ENCODE measurements at regions not wholly inside any gene's neighbourhood (a gene's known extent, or its start where the extent isn't known, plus 50 kb on each side); places are given as distances from the start of the nearest gene placed in this dataset.

DNA sequence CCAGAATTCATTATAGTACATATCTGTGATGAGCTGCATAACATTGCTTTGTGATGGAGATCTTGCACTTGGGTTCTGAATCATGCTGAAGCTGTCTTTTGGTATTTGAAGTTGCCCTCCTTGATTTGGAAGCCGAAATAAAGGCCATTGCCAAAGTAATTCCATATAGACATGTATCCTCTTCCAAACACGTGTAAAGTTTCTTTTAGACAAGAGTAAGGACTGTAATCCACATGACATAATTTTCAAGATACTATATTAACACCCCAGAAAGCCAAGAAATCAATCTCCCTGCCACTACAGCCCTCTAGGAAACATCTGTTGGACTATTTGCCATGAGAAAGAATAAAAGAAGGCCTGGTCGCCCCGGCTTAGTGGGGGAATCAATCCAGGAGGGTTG, 754.2 kb downstream of the FGF9 start:
- peaks cover 0 to 35% (median 11%) of the 10 kb centered on the region in 9 donors for H3K4me1 ChIP-seq
- WGBS, 2 donors: 71 to 73% methylated on average over 4 of the region's 4 CpGs
- DNase-seq: no peak
- TF ChIP-seq, protein P1, sequence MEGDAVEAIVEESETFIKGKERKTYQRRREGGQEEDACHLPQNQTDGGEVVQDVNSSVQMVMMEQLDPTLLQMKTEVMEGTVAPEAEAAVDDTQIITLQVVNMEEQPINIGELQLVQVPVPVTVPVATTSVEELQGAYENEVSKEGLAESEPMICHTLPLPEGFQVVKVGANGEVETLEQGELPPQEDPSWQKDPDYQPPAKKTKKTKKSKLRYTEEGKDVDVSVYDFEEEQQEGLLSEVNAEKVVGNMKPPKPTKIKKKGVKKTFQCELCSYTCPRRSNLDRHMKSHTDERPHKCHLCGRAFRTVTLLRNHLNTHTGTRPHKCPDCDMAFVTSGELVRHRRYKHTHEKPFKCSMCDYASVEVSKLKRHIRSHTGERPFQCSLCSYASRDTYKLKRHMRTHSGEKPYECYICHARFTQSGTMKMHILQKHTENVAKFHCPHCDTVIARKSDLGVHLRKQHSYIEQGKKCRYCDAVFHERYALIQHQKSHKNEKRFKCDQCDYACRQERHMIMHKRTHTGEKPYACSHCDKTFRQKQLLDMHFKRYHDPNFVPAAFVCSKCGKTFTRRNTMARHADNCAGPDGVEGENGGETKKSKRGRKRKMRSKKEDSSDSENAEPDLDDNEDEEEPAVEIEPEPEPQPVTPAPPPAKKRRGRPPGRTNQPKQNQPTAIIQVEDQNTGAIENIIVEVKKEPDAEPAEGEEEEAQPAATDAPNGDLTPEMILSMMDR (IDR thresholded peaks at IDR 0.05): no peak
- H3K27ac ChIP-seq: peak overlapping the region in 4 of 10 donors; percentile 75 to 87 (median 86)
- intact Hi-C loops (cut with DNase I): no loop called here
- no peaks in the 10 kb centered on the region for H3K36me3 ChIP-seq
- no peak for ATAC-seq
- no peaks in the 10 kb centered on the region for H3K27me3 ChIP-seq
- no peak overlapping the region for H3K4me3 ChIP-seq
- H3K9me3 ChIP-seq: peaks cover 0 to 7% (median 0%) of the 10 kb centered on the region in 11 donors

DNA sequence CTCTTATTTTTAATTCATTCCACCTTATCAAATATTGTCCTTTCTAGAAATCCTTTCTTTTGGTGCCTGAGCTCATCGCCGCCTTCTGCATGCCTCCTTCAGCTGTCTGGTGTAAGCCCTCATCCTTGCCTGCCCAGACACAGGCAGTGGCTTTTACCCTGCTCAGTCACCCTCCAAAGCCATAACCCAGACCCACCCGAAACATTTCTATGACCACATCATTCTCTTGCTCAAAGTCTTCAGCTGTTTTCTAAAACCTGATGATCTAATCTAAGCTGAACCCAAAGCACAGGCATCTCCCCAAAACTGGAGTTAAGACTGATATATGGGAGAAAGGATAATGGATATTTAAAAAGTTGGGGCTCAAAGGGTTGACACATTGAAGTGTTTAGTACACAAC, 753.7 kb upstream of the SGCG start:
- H3K4me1 ChIP-seq: peaks cover 0 to 35% (median 11%) of the 10 kb centered on the region in 9 donors
- intact Hi-C loops (cut with DNase I): no loop called here
- TF ChIP-seq, protein P1 (IDR thresholded peaks at IDR 0.05): no peak
- H3K27ac ChIP-seq: peak overlapping the region; percentile 55 to 87 (median 80)
- H3K4me3 ChIP-seq: no peak overlapping the region
- 85 to 93% methylated on average over 3 of the region's 3 CpGs for WGBS, 2 donors
- DNase-seq (no peak), ATAC-seq (no peak)
- no peaks in the 10 kb centered on the region for H3K36me3 ChIP-seq
- H3K27me3 ChIP-seq: no peaks in the 10 kb centered on the region
- peaks cover 0 to 7% (median 0%) of the 10 kb centered on the region in 11 donors for H3K9me3 ChIP-seq

DNA sequence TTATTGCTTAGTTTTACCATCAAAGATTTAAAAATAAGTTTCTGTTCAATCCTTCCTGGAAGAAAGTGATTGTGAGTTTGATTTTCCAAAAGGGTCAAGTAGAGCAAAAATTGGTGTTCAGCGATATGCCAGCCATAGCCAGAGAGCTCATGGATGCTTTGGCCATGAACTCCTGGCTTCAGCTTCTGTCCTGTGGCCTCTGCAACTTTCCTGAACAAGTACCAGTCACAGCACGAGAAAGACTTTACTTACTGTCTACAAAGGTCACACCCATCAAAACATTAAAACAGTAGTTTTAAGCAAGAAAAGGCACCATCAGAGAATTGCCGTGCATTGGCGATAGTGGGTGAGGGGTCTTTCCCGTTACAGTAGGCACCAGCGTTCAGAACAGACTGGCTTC, 753.0 kb upstream of the SGCG start:
- intact Hi-C loops (cut with DNase I): no loop called here
- TF ChIP-seq, protein P1 (IDR thresholded peaks at IDR 0.05): no peak
- ATAC-seq: peak; percentile 20 to 75 (median 60)
- Histone ChIP-seq H3K27ac (peak overlapping the region; percentile 55 to 87 (median 80)), H3K9me3 (peaks cover 0 to 10% (median 0%) of the 10 kb centered on the region in 11 donors), H3K4me1 (peaks cover 0 to 35% (median 11%) of the 10 kb centered on the region in 9 donors), H3K36me3 (no peaks in the 10 kb centered on the region), H3K27me3 (no peaks in the 10 kb centered on the region), H3K4me3 (peak overlapping the region in 1 of 10 donors; percentile 21)
- WGBS, 2 donors: 27 to 33% methylated on average over 6 of the region's 6 CpGs
- DNase-seq: peak in 1 of 2 donors; percentile 13

DNA sequence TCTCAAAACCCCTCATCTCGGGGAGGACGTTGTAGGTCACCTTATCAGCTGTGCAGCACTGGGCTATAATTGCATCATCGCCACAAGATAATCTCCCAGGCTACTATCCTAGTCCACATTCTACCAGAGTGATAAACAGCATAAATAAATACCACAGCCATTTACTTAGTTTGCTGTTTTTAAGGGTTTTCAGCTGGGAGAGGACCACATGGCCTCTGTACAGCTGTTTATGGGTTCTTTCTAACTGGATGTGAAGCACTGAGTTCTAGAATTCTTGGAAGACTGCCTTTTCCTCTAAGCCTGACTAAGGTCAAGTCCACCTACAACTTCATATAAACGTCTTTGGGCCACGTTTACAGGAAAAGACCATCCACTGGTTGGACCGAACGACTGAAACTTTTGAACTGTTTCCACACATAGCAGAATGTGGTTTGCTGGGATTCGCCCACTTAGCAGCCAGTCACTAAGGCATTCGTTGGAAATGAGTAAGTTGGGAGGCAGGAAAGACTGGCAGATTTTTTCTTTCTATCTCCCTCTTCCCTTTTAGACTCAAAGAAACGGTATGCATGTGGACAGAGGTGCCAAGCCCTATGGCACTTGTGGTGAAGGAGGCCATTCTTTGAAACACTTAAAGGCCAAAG, 752.5 kb upstream of the SGCG start:
- no peaks in the 10 kb centered on the region for H3K36me3 ChIP-seq
- intact Hi-C loops (cut with DNase I): no loop called here
- ATAC-seq: peak; percentile 87 to 98 (median 95)
- TF ChIP-seq, protein P1 (IDR thresholded peaks at IDR 0.05): no peak
- peak overlapping the region in 1 of 10 donors; percentile 21 for H3K4me3 ChIP-seq
- peak overlapping the region; percentile 55 to 87 (median 80) for H3K27ac ChIP-seq
- WGBS, 2 donors: 15 to 20% methylated on average over 10 of the region's 10 CpGs
- H3K27me3 ChIP-seq: no peaks in the 10 kb centered on the region
- peaks cover 0 to 35% (median 11%) of the 10 kb centered on the region in 9 donors for H3K4me1 ChIP-seq
- DNase-seq: peak in 1 of 2 donors; percentile 53
- H3K9me3 ChIP-seq: peaks cover 0 to 14% (median 0%) of the 10 kb centered on the region in 11 donors
